Endothelial cell of umbilical vein (primary cell): ENCODE measurements at regions not wholly inside any gene's neighbourhood (a gene's known extent, or its start where the extent isn't known, plus 50 kb on each side); places are given as distances from the start of the nearest gene placed in this dataset.

Experiments used
- BruUV-seq: library from RNA; stranded (reverse); fragments of 400-500 nt; replicated peaks from 2 replicates; lab custom pipeline; 2021; lab: Mats Ljungman, UMichigan
- CTCF ChIA-PET: fragments of 300-600, 350-600 bp; sonication (Branson Sonifier 250); formaldehyde crosslinking; loops from one replicate; lab custom pipeline; 2021; ENCODE audit warnings: antibody characterized with exemption, inconsistent platforms; lab: Charles Lee
- POLR2A ChIA-PET: fragments of 300-600, 350-600 bp; sonication (Branson Sonifier 250); formaldehyde crosslinking; loops from one replicate; lab custom pipeline; 2021; ENCODE audit warnings: antibody characterized with exemption, inconsistent platforms; lab: Charles Lee
- DNase-seq: peaks from one replicate; pipeline ENCODE4 v3.0.0-alpha.2; 2011; ENCODE audit warnings: low read depth, low spot score
- FAIRE-seq: peaks from 2 replicates; lab custom pipeline; 2011; peaks lifted over from hg19 to GRCh38; lab: Jason Lieb, UNC
- H2AFZ ChIP-seq: 2 replicates; pipeline ENCODE4 v1.6.0; 2012; ENCODE audit warnings: low read depth, low read length, control low read depth, inconsistent platforms
- H3K27ac ChIP-seq: 2 replicates; pipeline ENCODE4 v1.5.1; 2011; ENCODE audit warnings: low read depth, mild to moderate bottlenecking, control low read depth, low read length, moderate library complexity; ENCODE audit not compliant: insufficient read depth
- H3K27me3 ChIP-seq, 2 experiments: 2 replicates each; pipeline versions ENCODE4 v1.6.0 to v1.6.1; 2011; ENCODE audit warnings: low read length in 2 of 2, mixed read lengths in 1 of 2; ENCODE audit not compliant: control insufficient read depth in 2 of 2, insufficient read depth in 2 of 2
- H3K36me3 ChIP-seq, 2 experiments: 2 replicates in 1 of 2; 3 replicates in 1 of 2; pipeline ENCODE4 v1.5.1; 2011; ENCODE audit warnings: low read length in 2 of 2, mild to moderate bottlenecking in 1 of 2, moderate library complexity in 1 of 2; ENCODE audit not compliant: control insufficient read depth in 2 of 2, insufficient read depth in 2 of 2; ENCODE audit errors: extremely low read depth in 1 of 2
- H3K4me1 ChIP-seq: 3 replicates; pipeline ENCODE4 v1.5.1; 2011; ENCODE audit warnings: mild to moderate bottlenecking, low read length; ENCODE audit not compliant: control insufficient read depth, insufficient read depth; ENCODE audit errors: extremely low read depth
- H3K4me2 ChIP-seq: 2 replicates; pipeline ENCODE4 v1.6.1; 2011; ENCODE audit warnings: low read length, control low read depth, mixed read lengths; ENCODE audit not compliant: insufficient read depth
- H3K4me3 ChIP-seq, 3 experiments: fragments of 200-600 bp in 1 of 3; sonication (generic), shearing (Covaris generic) in 1 of 3; replicated peaks in 1 of 3; 2 replicates each; pipeline ENCODE4 v1.5.1; 2011 to 2016; ENCODE audit warnings: control low read depth in 3 of 3, low read length in 3 of 3, mild to moderate bottlenecking in 2 of 3, inconsistent platforms in 1 of 3, low read depth in 1 of 3, moderate library complexity in 1 of 3; ENCODE audit not compliant: insufficient read depth in 1 of 3
- H3K79me2 ChIP-seq: 2 replicates; pipeline ENCODE4 v1.6.0; 2012; ENCODE audit warnings: low read length, inconsistent platforms; ENCODE audit not compliant: control insufficient read depth, insufficient read depth
- H3K9ac ChIP-seq: replicated peaks from 2 replicates; pipeline ENCODE3; 2011; ENCODE audit warnings: low read length, control low read depth; ENCODE audit not compliant: insufficient read depth; ENCODE audit errors: extremely low read depth
- H3K9me1 ChIP-seq: replicated peaks from 3 replicates; pipeline ENCODE4 v1.6.0; 2011; ENCODE audit warnings: mild to moderate bottlenecking, low read length; ENCODE audit not compliant: control insufficient read depth, insufficient read depth; ENCODE audit errors: extremely low read depth
- H3K9me3 ChIP-seq: replicated peaks from 2 replicates; pipeline ENCODE4 v1.5.1; 2012; ENCODE audit warnings: low read length, inconsistent platforms; ENCODE audit not compliant: control insufficient read depth, insufficient read depth
- H4K20me1 ChIP-seq: replicated peaks from 2 replicates; pipeline ENCODE3; 2011; ENCODE audit warnings: mild to moderate bottlenecking, low read length; ENCODE audit not compliant: control insufficient read depth, insufficient read depth; ENCODE audit errors: extremely low read depth
- EZH2 ChIP-seq: IDR thresholded peaks from 2 replicates; pipeline ENCODE4 v1.6.1; 2012; ENCODE audit warnings: borderline replicate concordance, low read depth, mild to moderate bottlenecking, moderate library complexity, low read length, inconsistent platforms; ENCODE audit not compliant: severe bottlenecking
- GATA2 ChIP-seq: IDR thresholded peaks from 2 replicates; pipeline ENCODE4 v1.7.0; 2011; ENCODE audit warnings: low read depth, mild to moderate bottlenecking, moderate library complexity, mixed read lengths, low read length; ENCODE audit not compliant: insufficient read length, insufficient read depth
- JUN ChIP-seq: IDR thresholded peaks from 2 replicates; pipeline ENCODE4 v1.6.1; 2011; ENCODE audit warnings: borderline replicate concordance, low read depth; ENCODE audit not compliant: insufficient read length, insufficient read depth
- POLR2A ChIP-seq: IDR thresholded peaks from 2 replicates; pipeline ENCODE4 v1.6.1; 2012; ENCODE audit warnings: low read depth, mild to moderate bottlenecking, control low read depth, low read length
- POLR2AphosphoS5 ChIP-seq: IDR thresholded peaks from 2 replicates; pipeline ENCODE4 v1.6.1; 2012; ENCODE audit warnings: low read depth, mild to moderate bottlenecking, control low read depth, low read length, moderate library complexity; ENCODE audit not compliant: insufficient read depth
- dilution Hi-C: fragments of 300-500 bp; cut with MboI; formaldehyde crosslinking; loops from one replicate; pipeline ENCODE4 v1.15.0; 2019; ENCODE audit warnings: low sequenced_read_pairs; ENCODE audit not compliant: extremely low pct_ligation_motif_present
- intact Hi-C: fragments of 100-400 bp; cut with micrococcal nuclease; formaldehyde crosslinking; loops from one replicate; pipeline ENCODE4 v1.10.0; 2022
- TF ChIP-seq, protein P1 (sequence below): IDR thresholded peaks from 2 replicates; pipeline ENCODE4 v1.6.1; 2011; ENCODE audit not compliant: insufficient read depth, insufficient read length

GRCh38 chr6:98641949-98642719, 192.2 kb upstream of the POU3F2 start:
- no TSS peak for BruUV-seq
- no peak overlapping the region for H3K4me3 ChIP-seq
- H3K9me3 ChIP-seq = no peaks in the 10 kb centered on the region
- FAIRE-seq = no peak
- no peaks in the 10 kb centered on the region for H3K4me1 ChIP-seq
- H3K79me2 ChIP-seq = no peaks in the 10 kb centered on the region
- no peak overlapping the region for H3K9ac ChIP-seq
- ChIA-PET POLR2A (no interaction called here), CTCF (no interaction called here)
- no peak overlapping the region for H3K27ac ChIP-seq
- H3K36me3 ChIP-seq = no peaks in the 10 kb centered on the region
- H3K27me3 ChIP-seq = no peaks in the 10 kb centered on the region
- H3K4me2 ChIP-seq = no peak overlapping the region
- H2AFZ ChIP-seq = no peak overlapping the region
- no peak for DNase-seq
- dilution Hi-C loops = no loop called here
- intact Hi-C loops = no loop called here
- no peaks in the 10 kb centered on the region for H4K20me1 ChIP-seq
- no peaks in the 10 kb centered on the region for H3K9me1 ChIP-seq
- TF ChIP-seq EZH2 (no peak), POLR2A (no peak), GATA2 (no peak)

DNA sequence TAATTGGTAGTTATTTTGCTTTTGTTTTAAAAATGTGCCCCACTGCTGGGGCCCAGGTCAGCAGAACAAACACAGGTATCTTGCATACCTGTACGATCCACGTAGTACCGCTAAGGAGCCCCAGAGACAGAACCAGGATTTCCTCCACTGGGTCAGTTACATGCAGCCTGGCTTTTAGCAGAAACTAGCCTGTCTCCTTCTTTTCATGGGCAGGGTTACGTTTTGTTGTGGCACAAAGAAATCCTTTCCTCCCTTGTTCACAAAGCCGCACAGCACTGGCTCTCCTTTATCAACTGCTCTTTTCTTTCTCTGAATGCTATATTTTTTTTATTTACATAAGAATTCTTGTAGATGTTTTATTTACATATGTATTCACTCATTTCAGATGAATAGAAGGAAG, 190.3 kb upstream of the POU3F2 start:
- H4K20me1 ChIP-seq = no peaks in the 10 kb centered on the region
- no peaks in the 10 kb centered on the region for H3K9me1 ChIP-seq
- no peaks in the 10 kb centered on the region for H3K27me3 ChIP-seq
- H3K9me3 ChIP-seq = no peaks in the 10 kb centered on the region
- intact Hi-C loops (no loop called here), dilution Hi-C loops (no loop called here)
- CTCF ChIA-PET = no interaction called here
- POLR2A ChIA-PET = no interaction called here
- TF ChIP-seq POLR2AphosphoS5 = no peak
- TF ChIP-seq EZH2 = no peak
- TF ChIP-seq JUN = no peak
- TF ChIP-seq, protein P1, sequence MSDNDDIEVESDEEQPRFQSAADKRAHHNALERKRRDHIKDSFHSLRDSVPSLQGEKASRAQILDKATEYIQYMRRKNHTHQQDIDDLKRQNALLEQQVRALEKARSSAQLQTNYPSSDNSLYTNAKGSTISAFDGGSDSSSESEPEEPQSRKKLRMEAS = no peak
- no peak for FAIRE-seq
- BruUV-seq = no TSS peak
- no peaks in the 10 kb centered on the region for H3K79me2 ChIP-seq
- no peak for DNase-seq
- H2AFZ ChIP-seq = no peak overlapping the region
- no peak overlapping the region for H3K4me2 ChIP-seq
- no peak overlapping the region for H3K27ac ChIP-seq
- H3K9ac ChIP-seq = no peak overlapping the region
- no peaks in the 10 kb centered on the region for H3K4me1 ChIP-seq
- H3K36me3 ChIP-seq = no peaks in the 10 kb centered on the region
- no peak overlapping the region for H3K4me3 ChIP-seq
